ENCODE measurements at regions not wholly inside any gene's neighbourhood (a gene's known extent, or its start where the extent isn't known, plus 50 kb on each side); places are given as distances from the start of the nearest gene placed in this dataset.

- no peak for TF ChIP-seq CTCF (IDR thresholded peaks at IDR 0.05)
- TF ChIP-seq POLR2A (IDR thresholded peaks at IDR 0.05), result no peak
Observed at GRCh38 chrX:106341823-106342222, 173.7 kb downstream of the PWWP3B start.
